NCI-H82 (cell line): ENCODE measurements at regions not wholly inside any gene's neighbourhood (a gene's known extent, or its start where the extent isn't known, plus 50 kb on each side); places are given as distances from the start of the nearest gene placed in this dataset.

ENCODE experiments used
- DNase-seq: peaks from one replicate; lab custom pipeline; 2025; lab: John Stamatoyannopoulos, UW

- no peak for DNase-seq
Observed at GRCh38 chr1:34701326-34702060, 53.4 kb upstream of the GJB5 start.
